GM12874 (cell line): ENCODE measurements at regions not wholly inside any gene's neighbourhood (a gene's known extent, or its start where the extent isn't known, plus 50 kb on each side); places are given as distances from the start of the nearest gene placed in this dataset.

Experiments used
- TF ChIP-seq, protein P1 (sequence below): IDR thresholded peaks from 2 replicates; pipeline ENCODE4 v1.5.1; 2011; ENCODE audit warnings: low read depth, mild to moderate bottlenecking, control low read depth, low read length, moderate library complexity; ENCODE audit not compliant: insufficient read depth

DNA sequence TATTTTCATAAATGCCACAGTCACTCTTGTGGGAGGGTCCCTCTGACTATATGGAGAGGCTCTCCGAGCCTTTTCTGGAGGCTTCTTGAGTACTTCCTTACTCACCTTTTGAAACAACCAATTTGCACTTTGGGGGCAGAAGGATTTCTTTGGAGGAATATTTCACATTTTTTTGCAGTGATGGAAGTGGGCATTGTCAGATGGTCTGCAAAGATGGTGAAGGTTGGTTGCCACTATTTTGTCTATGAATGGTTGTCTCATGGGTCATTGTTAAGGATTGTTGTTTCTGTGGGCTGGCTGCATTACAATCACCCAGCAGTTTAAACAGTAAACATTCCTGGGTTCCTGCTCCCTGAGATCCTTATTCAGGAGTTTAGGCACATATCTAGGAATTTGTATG lies 388.2 kb downstream of the TMEM135 start:
- TF ChIP-seq, protein P1, sequence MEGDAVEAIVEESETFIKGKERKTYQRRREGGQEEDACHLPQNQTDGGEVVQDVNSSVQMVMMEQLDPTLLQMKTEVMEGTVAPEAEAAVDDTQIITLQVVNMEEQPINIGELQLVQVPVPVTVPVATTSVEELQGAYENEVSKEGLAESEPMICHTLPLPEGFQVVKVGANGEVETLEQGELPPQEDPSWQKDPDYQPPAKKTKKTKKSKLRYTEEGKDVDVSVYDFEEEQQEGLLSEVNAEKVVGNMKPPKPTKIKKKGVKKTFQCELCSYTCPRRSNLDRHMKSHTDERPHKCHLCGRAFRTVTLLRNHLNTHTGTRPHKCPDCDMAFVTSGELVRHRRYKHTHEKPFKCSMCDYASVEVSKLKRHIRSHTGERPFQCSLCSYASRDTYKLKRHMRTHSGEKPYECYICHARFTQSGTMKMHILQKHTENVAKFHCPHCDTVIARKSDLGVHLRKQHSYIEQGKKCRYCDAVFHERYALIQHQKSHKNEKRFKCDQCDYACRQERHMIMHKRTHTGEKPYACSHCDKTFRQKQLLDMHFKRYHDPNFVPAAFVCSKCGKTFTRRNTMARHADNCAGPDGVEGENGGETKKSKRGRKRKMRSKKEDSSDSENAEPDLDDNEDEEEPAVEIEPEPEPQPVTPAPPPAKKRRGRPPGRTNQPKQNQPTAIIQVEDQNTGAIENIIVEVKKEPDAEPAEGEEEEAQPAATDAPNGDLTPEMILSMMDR = no peak

- TF ChIP-seq, protein P1 = no peak
These were observed 387.7 kb downstream of the TMEM135 start for GRCh38 chr11:87425391-87425790.

DNA sequence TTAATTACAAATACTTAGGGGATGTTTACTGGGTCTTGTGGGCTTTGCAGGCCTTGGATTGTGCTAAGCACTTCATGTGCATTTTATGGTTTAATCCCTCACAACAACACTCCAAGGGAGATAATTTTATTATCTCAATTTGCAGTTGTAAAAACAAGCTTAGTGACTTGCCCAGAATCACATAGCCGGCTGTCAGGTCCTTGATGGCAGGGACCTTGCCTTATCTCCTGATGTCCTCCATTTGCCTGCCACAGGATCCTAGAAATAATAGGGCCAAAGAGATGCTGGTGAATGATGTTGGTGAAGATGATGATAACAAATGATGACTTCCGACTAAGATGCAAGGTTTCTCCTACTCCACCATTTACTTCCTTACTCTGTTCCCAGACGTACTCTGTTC lies 385.4 kb downstream of the TMEM135 start:
- TF ChIP-seq, protein P1 = no peak

GRCh38 chr11:87422566-87422965 lies 384.8 kb downstream of the TMEM135 start:
- TF ChIP-seq, protein P1 = no peak

- TF ChIP-seq, protein P1 = peak; percentile 70
These were observed 383.7 kb downstream of the TMEM135 start for GRCh38 chr11:87421422-87421821.

DNA sequence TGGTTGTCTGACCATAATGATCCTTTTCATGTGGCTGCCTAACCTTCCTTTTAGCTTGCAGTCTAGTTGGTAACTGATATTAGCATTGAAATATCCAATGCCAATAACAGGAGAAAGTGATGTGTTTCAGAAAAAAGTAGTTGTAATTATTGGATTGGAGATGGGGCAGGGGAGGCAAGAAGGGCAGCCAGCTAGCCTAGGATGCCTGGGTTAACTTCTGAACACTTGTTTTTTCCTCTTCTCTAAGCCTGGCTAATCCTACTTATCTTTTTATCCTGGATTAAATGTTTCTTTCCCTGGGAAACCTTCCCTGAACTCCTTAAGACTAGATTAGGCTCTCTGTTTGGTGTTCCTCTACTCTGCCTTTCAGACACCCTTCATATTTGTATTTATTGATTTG lies 380.2 kb downstream of the TMEM135 start:
- TF ChIP-seq, protein P1 = no peak

DNA sequence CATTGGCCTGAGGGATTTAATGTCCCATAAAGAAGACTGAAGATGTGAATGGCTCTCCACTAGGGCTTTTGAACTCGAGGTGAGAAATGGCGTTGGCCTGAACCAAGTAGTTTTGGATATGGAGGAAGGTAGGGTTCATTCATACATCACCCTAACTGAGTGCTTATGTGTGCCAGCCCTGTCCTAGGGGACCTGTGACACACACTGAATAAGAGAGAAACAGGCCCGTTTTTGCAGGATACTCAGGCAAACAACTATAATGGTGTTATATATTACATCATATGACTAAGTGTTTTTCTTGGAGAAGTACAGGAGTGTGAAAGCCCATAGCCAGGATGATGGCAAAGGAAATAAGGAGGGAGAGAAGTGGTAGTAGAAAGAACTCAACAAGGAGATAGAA lies 368.1 kb downstream of the TMEM135 start:
- TF ChIP-seq, protein P1 = no peak

DNA sequence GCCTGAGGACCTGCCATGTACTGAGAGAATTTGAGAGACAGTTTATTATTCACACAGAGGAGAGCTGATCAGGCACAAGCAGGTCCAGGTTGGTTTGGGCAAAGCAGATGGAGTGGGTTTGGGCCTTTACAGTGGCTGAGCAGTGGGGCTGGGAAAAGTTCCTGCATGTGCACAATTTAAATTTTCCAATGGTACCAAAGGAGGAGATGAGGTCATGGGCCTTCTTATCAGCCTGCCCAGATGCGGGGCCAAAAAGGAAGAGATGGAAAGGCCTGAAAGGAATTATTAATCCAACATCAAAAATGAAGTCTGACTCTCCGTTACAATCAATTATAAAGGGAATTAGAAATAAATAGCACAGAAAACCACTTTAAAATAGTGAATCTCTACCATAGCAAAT lies 367.6 kb downstream of the TMEM135 start:
- TF ChIP-seq, protein P1 = no peak
